ENCODE measurements at regions not wholly inside any gene's neighbourhood (a gene's known extent, or its start where the extent isn't known, plus 50 kb on each side); places are given as distances from the start of the nearest gene placed in this dataset.

DNA sequence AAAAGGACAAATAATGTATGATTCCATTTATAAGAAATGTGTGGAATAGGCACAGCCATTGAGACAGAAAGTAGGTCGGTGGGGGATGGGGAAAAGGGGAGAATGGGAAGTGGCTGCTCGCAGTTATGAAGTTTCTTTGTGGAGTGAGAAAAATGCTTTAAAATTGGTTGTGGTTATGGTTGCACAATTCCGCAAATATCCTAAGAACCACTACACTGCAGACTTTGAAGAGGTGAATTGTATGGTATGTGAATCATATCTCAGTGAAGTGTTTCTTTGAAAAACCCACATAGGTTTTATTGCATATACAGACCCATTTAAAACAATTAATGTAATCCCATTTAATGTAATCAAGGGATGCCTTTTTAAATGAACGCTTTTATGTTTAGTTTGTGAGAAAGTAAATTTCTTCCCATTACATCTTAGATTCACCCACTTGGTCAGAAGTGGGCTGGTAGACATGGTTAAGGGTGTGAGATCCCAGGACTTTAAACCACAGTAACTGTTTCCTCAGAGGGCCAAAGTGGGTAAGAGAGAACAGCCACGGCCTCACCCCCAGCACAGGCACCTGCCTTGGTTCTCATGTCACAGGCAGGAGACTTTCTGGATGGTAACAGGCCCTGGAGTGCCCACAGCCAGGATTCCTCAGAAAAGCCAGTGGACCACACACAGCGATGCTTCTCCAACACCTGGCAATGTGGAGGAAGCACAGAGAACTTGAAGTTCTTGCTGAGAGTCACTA is 119.3 kb upstream of the GJB6 start:
- DNase-seq (ENCODE audit: low read depth, low spot score), result no peak

- no peak for DNase-seq (ENCODE audit: low read depth, low spot score)
These were observed 118.7 kb upstream of the GJB6 start for GRCh38 chr13:20350819-20351218.

GRCh38 chr13:20350382-20350763 is 118.3 kb upstream of the GJB6 start:
- DNase-seq (ENCODE audit: low read depth, low spot score), result peak; percentile 56

GRCh38 chr13:20349564-20350381 is 117.7 kb upstream of the GJB6 start:
- DNase-seq (ENCODE audit: low read depth, low spot score), result peak; percentile 36

DNA sequence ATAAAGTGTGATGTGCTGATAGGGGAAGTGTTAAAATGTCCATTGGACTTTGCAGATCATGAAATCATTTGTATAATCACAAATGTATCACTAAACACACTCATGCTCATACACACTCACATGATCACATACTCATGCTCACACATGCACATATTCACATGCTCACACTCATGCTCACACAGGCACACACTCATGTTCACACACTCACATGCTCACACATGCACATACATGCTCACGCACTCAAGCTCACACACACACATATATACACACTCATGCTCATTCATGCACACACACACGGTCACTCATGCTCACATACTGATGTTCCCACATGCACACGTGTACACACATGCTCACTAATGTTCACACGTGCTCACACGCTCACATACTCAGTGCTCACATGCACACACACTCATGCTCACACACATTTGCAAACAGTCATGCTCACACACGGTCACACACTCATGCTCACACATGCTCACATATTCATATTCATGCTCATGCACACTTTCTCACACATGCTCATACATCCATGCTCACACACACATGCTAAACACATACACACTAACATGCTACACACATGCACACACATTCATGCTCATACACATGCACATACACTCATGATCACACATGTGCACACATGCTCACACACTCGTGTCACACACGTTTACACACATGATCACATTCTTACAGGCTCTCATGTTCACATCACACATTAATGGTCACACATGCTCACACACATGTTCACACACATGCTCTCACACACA is 116.7 kb upstream of the GJB6 start:
- DNase-seq (ENCODE audit: low read depth, low spot score), result no peak

- no peak for DNase-seq (ENCODE audit: low read depth, low spot score)
These were observed 115.9 kb upstream of the GJB6 start for GRCh38 chr13:20348018-20348417.

- DNase-seq (ENCODE audit: low read depth, low spot score), result no peak
These were observed 112.8 kb upstream of the GJB6 start for GRCh38 chr13:20344836-20345490.

DNA sequence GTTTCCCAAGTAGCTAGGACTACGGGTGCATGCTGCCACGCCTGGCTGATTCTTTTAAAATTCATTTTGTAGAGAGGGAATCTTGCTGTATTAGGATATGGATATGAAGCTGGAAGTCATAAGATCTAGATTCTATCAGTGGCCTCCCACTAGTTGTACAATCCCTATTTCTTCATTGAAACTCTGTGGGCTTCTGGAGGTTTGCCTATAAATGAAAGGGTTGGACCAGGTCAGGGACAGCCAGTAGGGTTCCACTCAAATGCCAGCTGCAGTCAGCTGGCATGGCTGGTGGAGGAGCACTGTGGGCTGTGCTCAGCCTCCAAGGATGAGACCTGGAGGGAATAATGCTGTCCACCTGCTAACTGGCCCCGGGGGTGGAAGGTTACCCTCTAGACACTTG is 110.2 kb upstream of the GJB6 start:
- no peak for DNase-seq (ENCODE audit: low read depth, low spot score)

DNA sequence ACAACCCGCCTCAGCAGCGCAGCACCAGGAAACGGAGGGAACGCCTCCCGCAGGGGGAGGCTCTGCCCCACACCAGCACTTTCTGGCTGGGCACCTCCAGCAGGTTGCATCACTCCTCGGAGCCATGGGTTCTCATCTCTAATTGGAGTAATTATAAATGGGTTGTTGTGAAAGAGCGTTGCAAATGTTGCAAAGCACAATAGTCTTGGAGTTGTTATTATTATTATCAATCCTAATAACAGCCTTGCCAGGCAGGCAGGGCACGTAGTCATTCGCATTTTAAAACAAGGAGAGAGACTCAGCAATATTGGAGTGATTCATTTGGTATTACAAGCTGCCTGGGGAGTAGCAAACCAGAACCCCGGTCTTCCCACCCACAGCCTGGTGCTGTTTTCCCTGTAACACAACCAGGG is 108.6 kb upstream of the GJB6 start:
- DNase-seq (ENCODE audit: low read depth, low spot score), result no peak

- no peak for DNase-seq (ENCODE audit: low read depth, low spot score)
These were observed 108.1 kb upstream of the GJB6 start for GRCh38 chr13:20340136-20340758.

DNA sequence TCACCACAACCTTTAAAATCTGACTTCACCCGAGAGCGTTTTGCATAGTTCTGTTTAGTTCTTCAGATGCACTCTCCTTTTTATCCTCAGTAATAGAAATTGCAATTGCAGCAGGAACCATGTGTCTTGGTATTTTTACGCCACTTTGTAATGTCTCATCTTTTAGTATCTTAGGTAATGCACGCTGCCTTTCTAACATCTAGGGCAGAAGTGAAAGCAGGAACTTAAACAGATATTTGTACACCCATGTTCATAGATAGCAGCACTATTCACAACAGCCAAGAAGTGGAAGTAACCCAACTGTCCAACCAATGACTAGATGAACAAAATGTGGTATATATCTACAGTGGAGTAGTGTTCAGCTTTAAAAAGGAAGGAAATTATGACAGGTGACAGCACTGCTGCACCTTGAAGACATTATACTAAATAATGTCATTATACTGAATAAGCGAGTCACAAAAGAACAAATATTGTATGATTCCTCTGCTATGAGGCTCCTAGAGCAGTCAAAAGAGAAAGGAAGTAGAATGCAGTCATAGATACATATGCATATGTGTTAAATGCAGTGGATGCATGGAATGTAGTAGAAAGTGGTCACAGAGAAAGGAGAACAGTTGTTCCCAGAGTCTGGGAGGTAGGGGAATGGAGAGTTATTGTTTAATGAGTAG is 105.9 kb upstream of the GJB6 start:
- DNase-seq (ENCODE audit: low read depth, low spot score), result no peak

DNA sequence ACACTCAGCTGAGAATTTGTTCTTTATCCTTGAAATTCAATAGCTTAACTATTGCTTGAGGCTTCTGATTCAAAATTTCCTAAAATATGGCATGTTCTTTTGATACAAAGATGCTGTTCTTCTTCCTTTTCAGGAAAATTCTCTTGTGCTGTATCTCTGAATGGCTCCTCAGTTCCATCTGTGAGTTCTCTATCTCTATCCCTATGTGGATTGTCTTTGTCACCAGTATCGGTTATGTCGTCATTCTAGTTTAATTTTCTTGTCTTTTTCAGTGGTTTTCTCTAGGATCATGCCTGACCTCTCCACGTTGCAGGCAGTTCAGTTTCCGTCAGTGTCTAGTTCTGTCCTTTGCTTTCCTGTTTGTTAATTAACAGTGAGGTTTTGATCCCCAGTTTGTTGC is 104.6 kb upstream of the GJB6 start:
- no peak for DNase-seq (ENCODE audit: low read depth, low spot score)

DNA sequence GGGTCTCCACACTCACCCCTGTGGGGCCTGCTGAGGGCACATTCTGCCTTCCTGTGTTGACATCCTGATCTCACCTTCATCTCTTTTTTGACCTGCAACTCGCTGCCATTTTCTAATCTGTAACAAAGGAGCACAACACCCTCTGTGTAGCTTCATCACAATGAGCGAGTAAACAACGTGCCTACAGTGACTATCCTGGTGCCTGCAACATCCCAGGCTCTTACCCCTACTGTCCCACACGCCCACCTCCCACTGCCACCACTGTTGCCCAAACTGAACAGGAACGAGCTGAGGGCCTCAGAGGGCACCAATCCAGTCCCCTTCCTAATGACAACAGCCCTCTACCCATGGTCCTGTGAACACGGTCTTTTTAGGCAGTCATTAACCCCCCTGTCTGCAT is 102.2 kb upstream of the GJB6 start:
- no peak for DNase-seq (ENCODE audit: low read depth, low spot score)

GRCh38 chr13:20332361-20333096 is 100.4 kb upstream of the GJB6 start:
- DNase-seq (ENCODE audit: low read depth, low spot score), result peak; percentile 71

DNA sequence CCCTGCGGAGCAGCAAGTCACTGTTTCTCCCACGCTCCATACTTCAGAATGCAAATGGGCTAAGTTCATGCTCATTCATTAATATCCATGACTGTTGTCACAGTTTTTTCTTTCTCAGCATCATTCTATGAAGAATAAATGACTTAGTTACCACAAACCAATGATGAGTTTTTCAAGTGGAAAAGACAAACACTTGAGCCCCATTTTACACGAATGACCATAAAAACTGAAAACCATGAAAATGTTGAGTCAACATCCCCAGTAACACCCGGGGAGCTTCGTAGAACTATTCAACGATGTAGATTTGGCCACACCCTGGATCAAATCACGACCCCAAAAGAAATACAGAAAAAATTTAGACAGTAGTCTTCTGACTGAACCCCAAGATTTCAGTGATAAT is 99.8 kb upstream of the GJB6 start:
- no peak for DNase-seq (ENCODE audit: low read depth, low spot score)

DNA sequence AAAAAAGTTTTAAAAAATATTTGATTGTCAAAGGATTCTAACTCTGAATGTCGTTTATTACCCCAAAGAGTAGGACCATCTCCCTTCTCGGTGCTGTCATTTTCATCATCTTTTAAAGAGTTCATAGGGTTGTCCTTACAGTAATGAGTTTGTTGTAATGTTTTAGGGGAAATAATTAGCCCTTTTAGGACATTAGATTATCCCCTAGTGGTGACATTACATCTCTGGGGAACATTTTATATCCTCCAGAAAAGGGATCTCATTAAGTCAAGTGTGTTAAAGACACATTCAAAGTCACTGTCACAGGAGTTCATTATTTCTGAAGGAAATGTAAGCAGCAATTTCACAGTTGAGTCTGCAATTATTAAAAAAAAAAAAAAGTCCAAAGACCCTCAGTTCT is 99.3 kb upstream of the GJB6 start:
- no peak for DNase-seq (ENCODE audit: low read depth, low spot score)

- DNase-seq (ENCODE audit: low read depth, low spot score), result no peak
These were observed 94.7 kb upstream of the GJB6 start for GRCh38 chr13:20326809-20327208.

GRCh38 chr13:20326276-20326675 is 94.2 kb upstream of the GJB6 start:
- DNase-seq (ENCODE audit: low read depth, low spot score), result no peak

DNA sequence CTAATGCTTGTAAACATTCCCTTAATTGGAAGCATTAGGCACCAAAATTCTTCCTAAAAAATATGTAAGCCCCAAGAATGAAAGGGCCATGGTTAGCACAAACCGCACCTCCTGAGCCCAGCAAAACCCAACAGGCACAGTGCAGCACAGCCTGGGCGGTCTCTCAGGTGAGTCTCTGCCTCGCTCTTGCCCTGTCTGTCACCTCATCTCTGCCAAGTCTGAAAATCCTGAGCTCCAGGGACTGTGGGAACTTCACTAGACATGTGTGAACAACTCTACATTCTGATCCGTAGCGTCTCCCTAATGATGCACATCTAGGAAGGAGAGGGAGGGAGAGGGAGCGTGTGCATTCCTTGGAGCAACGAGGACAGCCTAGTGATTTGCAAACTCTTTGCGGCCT is 88.8 kb upstream of the GJB6 start:
- no peak for DNase-seq (ENCODE audit: low read depth, low spot score)

DNA sequence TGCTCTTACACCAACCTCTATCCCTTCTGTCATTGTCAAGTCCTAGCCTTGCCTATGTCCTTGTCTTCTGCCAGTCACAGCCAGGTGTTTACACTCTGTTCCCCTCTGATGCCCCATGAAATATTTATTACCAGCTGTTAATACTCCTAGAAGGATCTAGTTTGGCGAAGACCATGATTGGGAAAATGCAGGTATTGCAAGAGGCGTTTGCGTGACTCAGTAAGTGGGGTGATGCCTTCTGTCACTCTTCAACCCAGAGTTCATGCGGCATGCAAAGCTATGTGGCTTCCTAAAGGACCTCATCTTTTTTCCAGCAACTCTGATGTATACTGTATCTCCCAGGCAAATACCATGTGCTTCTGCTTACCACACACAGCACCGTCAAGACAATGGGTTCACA is 81.8 kb upstream of the GJB6 start:
- no peak for DNase-seq (ENCODE audit: low read depth, low spot score)
